Fibroblast of pulmonary artery (primary cell): ENCODE measurements at regions not wholly inside any gene's neighbourhood (a gene's known extent, or its start where the extent isn't known, plus 50 kb on each side); places are given as distances from the start of the nearest gene placed in this dataset.

Experiments
- DNase-seq: peaks from one replicate; pipeline ENCODE4 v3.0.0-alpha.2; 2010; ENCODE audit warnings: low read depth
- H3K4me3 ChIP-seq: replicated peaks from 2 replicates; pipeline ENCODE4 v1.5.1; 2011; ENCODE audit warnings: low read depth, mild to moderate bottlenecking, control low read depth, low read length, moderate library complexity
- CTCF ChIP-seq: IDR thresholded peaks from 2 replicates; pipeline ENCODE4 v1.5.1; 2011; ENCODE audit warnings: mild to moderate bottlenecking, control low read depth, low read length, inconsistent platforms; ENCODE audit errors: missing control alignments

GRCh38 chr5:9784231-9784630 lies 154.1 kb upstream of the TAS2R1 start:
- no peak for DNase-seq
- H3K4me3 ChIP-seq = no peak overlapping the region

DNA sequence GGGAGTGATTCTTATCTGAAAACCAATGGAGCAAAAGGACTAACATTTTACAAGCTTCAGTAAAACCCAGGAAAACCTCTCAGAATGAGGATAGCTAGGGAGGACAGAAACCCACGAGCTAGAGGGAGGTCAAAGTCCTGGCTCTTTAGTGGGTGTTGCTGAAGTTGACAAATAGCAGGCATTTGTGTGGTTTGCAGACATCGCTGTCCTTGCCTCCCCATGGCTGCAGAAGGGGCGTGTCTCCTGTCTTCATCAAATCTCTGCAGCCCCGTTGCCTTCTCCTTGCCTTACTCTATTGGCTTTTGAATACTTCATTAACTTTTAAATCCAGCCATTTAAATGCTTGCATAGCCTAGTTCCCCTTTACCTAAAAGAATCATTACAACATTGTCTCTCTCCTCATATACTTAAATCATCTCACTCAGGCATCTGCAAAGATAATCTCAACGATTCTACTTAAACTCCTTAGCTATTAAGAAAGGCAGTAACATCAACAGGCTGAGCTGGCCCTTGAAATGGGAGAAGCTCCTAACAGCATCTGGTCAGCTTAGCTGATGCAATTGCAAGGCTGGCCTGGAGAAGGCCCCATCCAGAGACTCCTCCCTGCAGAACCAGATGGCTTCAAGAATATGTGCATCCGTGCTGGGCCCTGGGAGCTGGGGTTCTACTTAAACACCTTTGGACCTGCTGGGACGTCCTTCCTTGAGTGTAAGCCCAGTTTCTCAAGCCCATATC lies 152.8 kb upstream of the TAS2R1 start:
- DNase-seq = peak; percentile 17
- no peak overlapping the region for H3K4me3 ChIP-seq
- no peak for TF ChIP-seq CTCF

More at GRCh38 chr5:9784231-9784630, 154.1 kb upstream of the TAS2R1 start:
- TF ChIP-seq CTCF = no peak

DNA sequence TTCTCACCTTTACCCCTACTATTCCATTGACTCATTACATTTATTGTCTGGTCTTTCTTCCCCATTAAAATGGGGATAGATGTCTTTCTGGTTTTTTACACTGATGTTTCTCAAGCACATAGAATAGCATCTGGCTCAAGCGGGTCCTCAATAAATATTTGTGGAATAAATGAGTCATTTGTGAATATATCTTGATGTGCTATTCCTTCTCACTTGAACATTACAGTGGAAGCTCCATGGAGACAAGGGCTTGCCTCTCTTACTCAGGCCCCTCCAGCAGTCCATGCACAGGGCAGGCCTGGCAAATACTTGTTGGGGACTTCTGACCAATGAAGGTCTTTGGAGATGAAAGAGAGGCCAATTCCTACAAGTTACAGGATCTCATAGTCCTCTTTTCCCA lies 151.7 kb upstream of the TAS2R1 start:
- TF ChIP-seq CTCF = no peak
- no peak overlapping the region for H3K4me3 ChIP-seq
- no peak for DNase-seq

DNA sequence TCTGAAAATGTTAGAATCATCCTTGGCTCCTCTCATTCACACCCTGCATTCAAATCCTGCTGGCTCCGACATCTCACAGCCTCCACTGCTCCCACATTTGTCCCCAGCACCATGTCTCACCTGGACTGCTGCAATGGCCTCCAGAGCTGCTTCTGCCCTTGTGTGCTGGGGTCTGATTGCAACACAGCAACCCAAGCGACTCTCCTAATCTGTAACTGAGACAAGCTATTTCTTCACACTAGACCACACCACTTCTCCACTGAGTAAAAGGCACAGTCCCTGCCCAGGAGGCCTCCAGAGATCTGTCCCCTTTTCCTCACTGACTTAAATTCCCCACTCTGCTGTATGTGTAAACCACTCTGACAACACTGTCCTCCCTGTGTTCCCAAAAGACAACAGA lies 151.1 kb upstream of the TAS2R1 start:
- H3K4me3 ChIP-seq = no peak overlapping the region
- no peak for DNase-seq
- no peak for TF ChIP-seq CTCF

DNA sequence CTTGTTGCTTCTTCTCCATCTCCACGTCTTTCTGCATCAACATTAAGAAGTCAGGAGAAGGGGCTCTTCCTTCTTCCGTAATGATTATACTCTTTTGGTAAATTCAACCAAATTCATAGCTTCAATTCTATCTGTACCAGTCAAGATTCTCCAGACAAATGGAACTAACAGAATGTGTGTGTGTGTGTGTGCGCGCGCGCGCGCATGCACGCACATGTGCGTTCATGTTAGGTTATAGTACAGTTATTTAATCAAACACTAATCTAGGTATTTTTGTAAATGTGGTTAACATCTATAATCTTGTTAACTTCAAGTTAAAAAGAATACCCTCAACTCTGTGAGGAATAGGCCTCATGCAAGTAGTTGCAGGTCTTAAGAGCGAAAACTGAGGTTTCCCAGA lies 150.3 kb upstream of the TAS2R1 start:
- TF ChIP-seq CTCF = no peak
- H3K4me3 ChIP-seq = no peak overlapping the region
- DNase-seq = no peak

DNA sequence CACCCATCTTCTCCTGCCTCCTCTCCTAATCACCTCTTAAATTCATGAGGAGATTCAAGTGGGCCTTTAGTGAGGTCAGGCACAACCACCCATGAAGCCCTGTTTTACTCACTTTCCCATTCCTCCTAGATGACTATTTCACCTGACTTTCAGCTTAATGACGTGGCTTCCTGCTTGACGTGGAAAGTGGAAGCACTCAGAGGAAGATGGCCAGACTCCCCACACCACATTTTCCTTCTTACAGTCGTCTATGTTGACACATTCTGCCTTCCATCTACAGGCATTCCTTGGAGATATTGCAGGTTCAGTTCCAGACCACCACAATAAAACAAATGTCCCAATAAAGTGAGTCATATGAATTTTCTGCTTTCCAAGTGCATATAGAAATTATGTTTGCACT lies 146.4 kb upstream of the TAS2R1 start:
- no peak for TF ChIP-seq CTCF
- H3K4me3 ChIP-seq = no peak overlapping the region
- peak; percentile 35 for DNase-seq

- no peak overlapping the region for H3K4me3 ChIP-seq
- no peak for TF ChIP-seq CTCF
- peak; percentile 32 for DNase-seq
Measured at GRCh38 chr5:9775339-9775738, 145.2 kb upstream of the TAS2R1 start.
